ENCODE measurements at regions not wholly inside any gene's neighbourhood (a gene's known extent, or its start where the extent isn't known, plus 50 kb on each side); places are given as distances from the start of the nearest gene placed in this dataset.
"Not testable (repeated sequence)": the region's sequence is repeated elsewhere in the genome, so short reads cannot be mapped to it uniquely, and the experiment has no call there.

DNA sequence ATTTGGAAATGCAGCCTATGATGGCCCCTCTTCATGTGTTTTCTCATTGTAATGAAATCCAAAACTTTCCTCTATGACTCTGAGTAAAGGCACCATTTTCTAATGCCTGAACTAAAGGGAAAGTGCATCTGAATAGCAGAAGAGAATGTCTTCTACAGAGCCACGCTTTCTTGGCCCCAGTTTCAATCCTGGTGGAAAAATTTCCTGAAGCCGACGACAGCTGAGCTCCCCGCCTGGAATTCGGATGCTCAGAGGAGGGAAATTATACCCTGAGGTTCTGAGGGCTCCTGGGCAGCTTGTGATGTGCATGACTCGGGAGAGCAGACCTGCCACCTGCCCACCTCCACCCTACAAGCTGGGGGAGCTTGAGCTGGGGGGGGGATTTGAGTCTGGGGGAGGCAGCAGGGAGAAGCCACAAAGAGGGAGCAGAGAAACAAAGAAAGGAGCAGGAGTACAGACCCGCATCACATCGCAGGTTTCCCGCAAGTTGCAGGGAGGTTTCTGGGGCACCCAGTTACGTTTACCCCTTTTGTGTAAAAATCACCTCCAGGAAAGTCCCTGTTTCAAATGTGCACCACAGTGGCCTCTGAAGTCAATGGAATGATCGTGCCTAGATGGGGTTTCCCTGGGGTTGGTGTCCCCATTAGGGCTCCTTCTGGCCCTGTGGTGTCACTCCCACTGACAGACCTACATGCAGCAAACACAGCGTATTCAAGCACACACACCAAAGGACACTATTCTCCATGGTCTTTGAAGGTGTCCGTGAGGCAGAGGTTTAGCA, 145.6 kb upstream of the RBPJ start:
- DNase-seq (ENCODE audit: low read depth in 3 of 3) = no peak

- no peak for DNase-seq (ENCODE audit: low read depth in 3 of 3)
Measured at GRCh38 chr4:26175905-26176470, 144.8 kb upstream of the RBPJ start.

GRCh38 chr4:26176598-26177149, 144.1 kb upstream of the RBPJ start:
- no peak for DNase-seq (ENCODE audit: low read depth in 3 of 3)

DNA sequence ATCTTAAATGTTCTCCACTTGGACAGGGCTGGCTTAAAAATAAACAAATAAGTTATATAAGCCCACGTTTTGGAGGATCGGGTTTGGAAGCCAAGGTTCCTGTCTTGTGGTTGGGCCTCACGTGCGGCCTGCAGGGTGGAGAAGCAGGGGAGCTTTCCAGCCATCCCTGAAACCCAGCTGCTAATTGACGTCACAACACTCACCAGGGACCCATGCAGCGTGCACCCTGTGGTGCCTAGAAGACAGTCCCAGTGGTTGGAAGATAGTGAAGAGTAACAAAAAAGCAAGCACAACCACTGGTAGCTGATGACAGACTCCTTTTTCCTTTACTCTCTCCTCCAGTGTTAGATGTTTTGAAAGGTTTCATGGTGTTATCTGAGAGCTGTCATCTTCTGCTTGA, 142.0 kb upstream of the RBPJ start:
- no peak for DNase-seq (ENCODE audit: low read depth in 3 of 3)

DNA sequence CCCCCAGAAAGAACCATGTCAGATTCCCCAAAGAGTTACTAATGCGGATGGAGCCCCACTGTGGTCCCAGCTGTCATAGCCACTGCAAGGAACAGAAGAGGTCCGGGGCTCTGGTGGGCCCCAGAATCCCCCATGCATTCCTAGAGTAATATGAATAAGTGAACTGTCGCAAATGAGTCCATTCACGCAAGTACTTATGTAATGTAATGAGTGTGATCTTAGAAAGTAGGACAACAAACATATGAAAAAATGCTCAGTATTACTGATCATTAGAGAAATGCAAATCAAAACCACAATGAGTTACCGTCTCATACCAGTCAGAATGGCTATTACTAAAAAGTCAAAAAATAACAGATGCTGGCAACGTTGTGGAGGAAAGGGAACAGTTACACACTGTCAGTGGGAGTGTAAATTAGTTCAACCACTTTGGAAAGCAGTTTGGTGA, 141.5 kb upstream of the RBPJ start:
- no peak for DNase-seq (ENCODE audit: low read depth in 3 of 3)

DNA sequence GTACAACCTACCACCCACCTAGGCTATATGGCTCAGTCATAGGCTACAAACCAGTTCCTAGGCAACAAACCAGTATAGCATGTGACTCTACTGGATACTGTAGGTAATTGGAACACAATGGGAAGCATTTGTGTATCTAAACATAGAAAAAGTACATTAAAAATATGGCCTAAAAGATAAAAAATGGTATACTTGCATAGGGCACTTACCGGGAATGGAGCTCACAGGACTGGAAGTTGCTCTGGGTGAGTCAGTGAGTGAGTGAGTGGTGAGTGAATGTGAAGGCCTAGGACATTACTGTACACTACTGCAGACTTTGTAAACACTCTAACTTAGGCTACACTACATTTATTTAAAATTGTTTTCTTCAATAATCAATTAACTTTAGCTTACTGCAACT, 139.2 kb upstream of the RBPJ start:
- DNase-seq (ENCODE audit: low read depth in 3 of 3) = no peak

DNA sequence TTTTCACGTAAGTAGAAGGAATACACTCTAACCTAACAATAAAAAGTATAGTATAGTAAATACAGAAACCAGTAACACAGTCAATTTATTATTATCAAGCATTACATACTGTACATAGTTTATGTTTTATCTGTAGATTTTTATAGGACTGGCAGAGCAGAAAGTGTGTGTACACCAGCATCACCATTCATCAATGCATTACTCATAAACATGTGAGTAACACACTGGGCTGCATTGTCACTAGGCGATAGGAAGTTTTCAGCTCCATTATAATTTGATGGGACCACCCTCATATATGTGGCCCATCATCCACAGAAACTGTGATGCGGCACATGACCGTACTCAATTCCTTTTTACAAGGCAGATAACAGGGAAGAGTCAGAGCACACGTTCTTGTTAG, 137.8 kb upstream of the RBPJ start:
- no peak for DNase-seq (ENCODE audit: low read depth in 3 of 3)

DNA sequence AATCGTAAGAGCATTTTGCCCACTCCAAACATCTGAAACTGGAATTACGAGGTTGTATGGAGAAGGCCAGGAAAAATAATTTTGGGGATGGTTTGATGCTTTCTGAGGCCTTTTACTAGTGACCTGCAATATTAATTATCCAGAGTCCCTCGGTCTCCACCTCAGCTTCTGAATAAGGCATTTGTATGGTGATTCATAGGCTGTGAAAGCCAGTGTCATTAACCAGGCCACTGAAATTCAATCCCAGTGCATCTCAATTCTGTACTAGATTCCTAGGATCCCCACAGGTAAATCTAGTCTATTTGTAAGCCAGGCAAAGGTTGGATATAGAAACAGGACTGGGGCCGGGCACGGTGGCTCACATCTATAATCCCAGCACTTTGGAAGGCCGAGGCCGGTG, 135.4 kb upstream of the RBPJ start:
- no peak for DNase-seq (ENCODE audit: low read depth in 3 of 3)

- DNase-seq (ENCODE audit: low read depth in 3 of 3) = no peak
Measured at GRCh38 chr4:26191353-26191752, 129.5 kb upstream of the RBPJ start.

DNA sequence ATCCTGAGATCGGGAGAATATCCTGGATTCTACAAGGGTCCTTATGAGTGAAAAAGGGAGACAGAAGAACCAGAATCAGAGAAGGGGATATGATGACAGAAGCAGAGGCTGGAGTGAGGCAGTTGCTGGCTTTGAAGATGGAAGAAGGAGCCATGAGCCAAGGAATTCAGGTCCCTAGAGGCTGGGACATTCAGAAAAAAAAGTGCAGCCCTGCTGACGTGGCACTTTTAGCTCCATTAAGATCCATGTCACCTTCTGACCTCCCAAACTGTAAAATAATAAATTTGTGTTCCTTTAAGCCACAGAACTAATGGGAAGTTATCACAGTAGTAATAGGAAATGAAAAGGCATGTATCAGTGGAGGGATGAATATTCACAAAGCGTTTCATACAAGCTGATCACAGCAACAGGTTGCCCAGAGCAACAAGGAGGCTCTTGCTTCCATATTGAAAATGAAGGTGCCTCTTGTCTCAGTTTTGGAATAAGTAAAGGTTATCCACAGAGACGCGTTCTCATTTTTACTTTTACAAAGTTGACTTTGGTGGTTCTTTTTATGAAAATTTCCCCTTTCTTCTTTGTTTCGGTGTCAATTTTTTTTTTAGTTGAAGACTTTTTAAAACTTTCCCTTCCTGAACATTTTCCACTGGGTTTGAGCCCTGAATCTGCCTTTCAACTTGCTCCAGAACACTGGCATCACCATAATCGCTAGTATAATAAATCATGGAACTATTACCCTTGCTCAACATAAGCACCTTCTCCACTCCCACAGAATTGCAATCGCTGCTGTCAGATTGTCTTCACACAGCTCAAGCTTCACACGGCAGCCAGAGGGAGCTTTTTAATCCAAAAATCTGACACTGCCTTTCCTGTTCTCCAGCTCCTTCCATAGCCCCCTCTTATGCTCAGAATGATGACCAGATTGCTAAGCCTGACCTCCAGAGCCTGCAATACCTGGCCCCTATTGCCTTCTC, 127.6 kb upstream of the RBPJ start:
- no peak for DNase-seq (ENCODE audit: low read depth in 3 of 3)

DNA sequence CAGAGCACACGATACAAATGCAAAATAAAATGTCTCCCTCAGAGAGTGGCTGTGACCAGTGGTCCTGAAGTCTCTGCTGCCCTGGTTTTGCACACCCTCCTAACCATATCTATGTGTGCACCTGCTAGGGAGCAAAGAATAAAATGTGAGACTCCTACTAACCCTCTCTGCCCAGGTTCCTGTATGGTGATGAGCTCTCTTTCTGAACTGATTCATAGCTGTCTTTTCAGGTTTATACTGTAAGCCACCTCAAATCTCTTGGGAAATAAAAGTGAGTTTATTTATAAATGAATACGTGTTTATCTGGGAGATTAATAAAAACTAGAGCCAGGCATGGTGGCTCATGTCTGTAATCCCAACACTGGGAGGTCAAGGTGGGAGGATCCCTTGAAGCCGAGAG, 126.0 kb upstream of the RBPJ start:
- DNase-seq (ENCODE audit: low read depth in 3 of 3) = no peak

GRCh38 chr4:26196567-26196966, 124.2 kb upstream of the RBPJ start:
- DNase-seq (ENCODE audit: low read depth in 3 of 3) = no peak

DNA sequence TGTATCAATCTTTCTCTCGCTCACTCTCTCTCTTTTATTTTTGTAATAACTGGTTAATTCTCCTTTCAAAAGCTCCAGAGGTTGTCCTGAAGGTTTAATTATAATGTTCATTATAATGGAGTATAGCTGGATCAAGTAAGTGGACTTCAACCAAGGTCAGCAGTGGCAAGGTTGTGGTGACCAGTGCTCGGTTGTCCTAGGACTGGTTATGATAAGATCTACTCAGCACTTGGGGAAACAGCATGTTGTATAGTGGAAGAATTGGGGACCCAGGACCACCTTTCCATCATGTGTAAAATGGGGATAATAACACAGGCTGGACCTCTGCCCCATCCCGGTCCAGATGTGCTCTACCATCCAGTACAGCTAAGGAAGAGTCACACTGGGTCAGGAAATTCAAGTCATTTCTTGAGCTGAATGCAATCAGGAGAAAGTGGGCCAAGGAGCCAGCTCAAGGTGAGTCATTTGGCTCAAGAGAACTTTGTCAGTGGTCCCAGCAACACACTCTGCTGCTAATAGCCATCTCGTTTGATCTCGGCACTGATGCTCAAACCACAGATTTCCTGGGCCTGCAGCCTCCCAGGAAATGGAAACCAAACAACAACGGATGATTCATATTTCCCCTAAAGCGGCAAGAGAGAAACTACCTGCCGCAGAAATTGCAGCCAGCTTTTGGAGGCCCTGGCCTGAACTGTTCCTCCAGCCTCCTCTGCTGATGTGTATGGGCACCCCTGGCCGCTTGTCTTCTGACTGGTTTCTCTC, 123.6 kb upstream of the RBPJ start:
- DNase-seq (ENCODE audit: low read depth in 3 of 3) = peak; percentile 48 to 78 (median 49)

- not testable (repeated sequence) for DNase-seq (ENCODE audit: low read depth in 3 of 3)
Measured at GRCh38 chr4:26198931-26199330, 121.9 kb upstream of the RBPJ start.

DNA sequence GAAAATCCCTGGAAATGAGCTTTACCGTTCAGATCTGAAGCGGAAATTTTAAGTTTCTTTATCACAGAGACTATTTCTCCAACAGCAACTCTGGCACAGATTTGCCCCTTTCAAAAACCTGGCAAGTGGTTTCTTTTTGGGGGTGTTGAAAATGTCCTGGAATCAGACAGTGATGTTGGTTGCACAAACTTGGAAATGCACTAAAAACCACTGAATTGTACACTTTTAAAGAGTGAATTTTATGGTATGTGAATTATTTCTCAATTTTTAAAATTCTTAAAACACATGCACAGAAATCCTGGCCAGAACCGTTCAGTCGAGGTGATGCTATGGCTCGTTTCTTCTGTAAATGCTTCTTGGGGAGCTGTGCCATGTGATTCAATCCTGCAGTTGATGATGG, 121.2 kb upstream of the RBPJ start:
- no peak for DNase-seq (ENCODE audit: low read depth in 3 of 3)

- DNase-seq (ENCODE audit: low read depth in 3 of 3) = no peak
Measured at GRCh38 chr4:26201120-26201519, 119.7 kb upstream of the RBPJ start.

GRCh38 chr4:26204249-26204825, 116.5 kb upstream of the RBPJ start:
- no peak for DNase-seq (ENCODE audit: low read depth in 3 of 3)

GRCh38 chr4:26204911-26205370, 115.9 kb upstream of the RBPJ start:
- DNase-seq (ENCODE audit: low read depth in 3 of 3) = no peak

DNA sequence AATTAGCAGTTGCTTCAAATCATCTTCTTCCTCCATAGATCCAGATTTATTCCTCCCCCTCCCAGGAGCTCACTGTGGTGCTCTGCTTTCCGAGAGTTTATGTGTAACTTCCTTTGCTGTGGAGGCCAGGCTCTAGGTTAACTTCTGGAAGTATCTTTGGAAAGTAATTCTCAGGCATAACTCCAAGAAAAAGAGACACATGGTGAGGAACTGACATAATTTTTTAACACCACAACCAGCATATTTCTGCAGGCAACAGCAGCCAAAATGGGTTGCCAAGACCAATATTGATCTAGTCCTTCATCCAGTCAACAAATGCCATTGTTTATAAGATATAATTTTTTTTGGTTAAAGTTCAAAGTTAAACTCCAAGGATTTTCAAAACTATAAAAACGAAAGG, 114.5 kb upstream of the RBPJ start:
- DNase-seq (ENCODE audit: low read depth in 3 of 3) = no peak

DNA sequence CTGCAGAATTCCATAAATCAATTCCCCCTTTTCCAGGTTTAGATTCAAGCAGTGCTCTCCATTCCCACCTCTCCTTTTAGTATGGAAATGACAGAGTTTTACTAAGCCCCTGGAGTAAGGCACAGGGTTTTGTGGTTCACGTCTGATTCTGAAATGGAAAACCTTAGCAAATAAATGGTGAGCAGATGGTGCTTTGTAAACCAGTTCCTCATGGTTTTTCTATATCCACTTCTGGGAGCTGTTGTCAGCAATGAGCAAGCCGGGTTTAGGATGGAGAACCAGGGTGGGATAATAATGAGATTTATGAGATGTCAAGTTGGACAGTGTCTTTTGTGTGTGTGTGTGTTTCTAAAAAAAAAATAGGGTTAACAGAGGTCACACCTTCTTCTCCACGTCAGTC, 113.8 kb upstream of the RBPJ start:
- DNase-seq (ENCODE audit: low read depth in 3 of 3) = no peak

DNA sequence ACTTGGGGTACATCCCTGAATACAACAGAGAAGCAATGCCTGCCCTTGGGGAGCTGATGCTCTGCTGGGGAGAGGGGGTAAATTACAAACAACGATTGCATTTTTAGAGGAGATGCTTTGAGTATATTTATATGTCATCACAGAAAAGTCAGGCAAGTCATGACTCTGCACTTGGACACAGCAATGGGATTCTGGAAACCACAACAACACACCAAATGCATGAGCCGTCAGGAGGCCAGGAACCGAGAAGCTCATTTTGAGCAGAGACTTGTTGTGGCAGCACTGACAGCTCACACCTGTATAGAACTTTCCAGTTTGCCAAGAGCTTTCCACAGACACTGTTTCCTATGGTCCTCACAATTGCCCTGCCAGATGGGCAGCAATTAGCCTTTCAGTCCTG, 113.2 kb upstream of the RBPJ start:
- DNase-seq (ENCODE audit: low read depth in 3 of 3) = no peak
